22Rv1 (cell line): ENCODE measurements at regions not wholly inside any gene's neighbourhood (a gene's known extent, or its start where the extent isn't known, plus 50 kb on each side); places are given as distances from the start of the nearest gene placed in this dataset.

Experiments
- CTCF ChIP-seq: fragments of 450-650 bp; IDR thresholded peaks from 2 replicates; pipeline ENCODE4 v1.5.1; 2017; ENCODE audit warnings: mild to moderate bottlenecking
- ZFX ChIP-seq: fragments of 450-650 bp; IDR thresholded peaks from 2 replicates; pipeline ENCODE4 v1.6.1; 2017; ENCODE audit warnings: antibody characterized with exemption, borderline replicate concordance

DNA sequence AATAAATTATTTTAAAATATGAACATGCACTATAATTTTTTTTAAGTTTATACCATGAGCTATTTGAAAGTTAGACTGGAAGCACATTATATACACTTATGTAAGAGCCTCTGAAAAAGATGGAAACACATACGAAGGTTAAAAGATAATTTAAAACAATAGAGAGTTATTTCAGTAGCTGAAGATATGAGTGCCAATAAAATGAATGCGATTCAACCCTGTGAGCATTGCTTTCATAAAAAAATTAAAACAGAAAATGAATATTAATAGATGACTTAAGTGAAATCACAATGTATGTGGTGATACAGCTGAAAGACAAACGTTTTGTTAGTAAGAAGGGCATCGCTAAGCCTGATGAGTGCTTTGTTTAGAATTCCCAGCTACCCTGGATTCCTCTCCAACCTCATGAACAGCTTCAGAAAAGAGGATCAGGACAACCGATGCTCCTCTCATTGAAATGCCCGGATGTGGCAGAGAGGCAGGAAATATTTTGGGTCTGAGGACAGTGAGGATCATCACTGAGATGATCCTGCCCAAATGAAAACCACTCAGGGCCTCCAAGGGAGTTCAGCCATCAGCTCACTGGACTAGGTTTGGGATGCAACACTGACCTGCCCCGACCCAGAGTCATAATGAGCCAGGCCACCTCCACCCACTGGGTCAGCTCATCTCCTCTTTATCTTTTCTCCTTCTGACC lies 60.2 kb upstream of the TOP3B start:
- TF ChIP-seq CTCF (no peak), ZFX (no peak)
